Neural cell (in vitro differentiated cells): ENCODE measurements at regions not wholly inside any gene's neighbourhood (a gene's known extent, or its start where the extent isn't known, plus 50 kb on each side); places are given as distances from the start of the nearest gene placed in this dataset.

Experiments used
- EZH2 ChIP-seq: fragments of 200-600, 300-800 bp; shearing (Covaris generic), sonication (generic); IDR thresholded peaks from 2 replicates; pipeline ENCODE4 v1.6.1; 2014; ENCODE audit warnings: antibody characterized with exemption, low read length, borderline replicate concordance, mild to moderate bottlenecking; ENCODE audit not compliant: insufficient read depth, poor library complexity, severe bottlenecking
- TF ChIP-seq, protein P1 (sequence below): fragments of 450-650 bp; IDR thresholded peaks from 2 replicates; pipeline ENCODE4 v1.5.1; 2014; ENCODE audit warnings: antibody characterized with exemption, mild to moderate bottlenecking, moderate library complexity; ENCODE audit not compliant: poor library complexity, severe bottlenecking

DNA sequence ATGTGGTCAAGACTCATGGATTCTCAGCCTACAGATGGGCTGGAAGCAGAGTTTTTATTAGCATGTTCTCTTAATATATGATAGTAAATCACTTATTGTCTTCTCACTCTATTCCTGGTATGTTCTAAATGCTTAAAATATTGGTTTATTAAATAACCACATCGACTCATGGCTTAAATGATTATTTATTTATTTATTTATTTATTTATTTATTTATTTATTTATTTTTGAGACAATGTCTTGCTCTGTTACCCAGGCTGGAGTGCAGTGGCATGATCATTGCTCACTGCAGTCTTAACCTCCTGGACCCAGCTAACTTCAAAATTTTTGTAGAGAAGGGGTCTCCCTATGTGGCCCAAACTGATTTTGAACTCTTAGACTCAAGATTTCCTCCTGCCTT is 457.2 kb upstream of the TNC start:
- TF ChIP-seq, protein P1, sequence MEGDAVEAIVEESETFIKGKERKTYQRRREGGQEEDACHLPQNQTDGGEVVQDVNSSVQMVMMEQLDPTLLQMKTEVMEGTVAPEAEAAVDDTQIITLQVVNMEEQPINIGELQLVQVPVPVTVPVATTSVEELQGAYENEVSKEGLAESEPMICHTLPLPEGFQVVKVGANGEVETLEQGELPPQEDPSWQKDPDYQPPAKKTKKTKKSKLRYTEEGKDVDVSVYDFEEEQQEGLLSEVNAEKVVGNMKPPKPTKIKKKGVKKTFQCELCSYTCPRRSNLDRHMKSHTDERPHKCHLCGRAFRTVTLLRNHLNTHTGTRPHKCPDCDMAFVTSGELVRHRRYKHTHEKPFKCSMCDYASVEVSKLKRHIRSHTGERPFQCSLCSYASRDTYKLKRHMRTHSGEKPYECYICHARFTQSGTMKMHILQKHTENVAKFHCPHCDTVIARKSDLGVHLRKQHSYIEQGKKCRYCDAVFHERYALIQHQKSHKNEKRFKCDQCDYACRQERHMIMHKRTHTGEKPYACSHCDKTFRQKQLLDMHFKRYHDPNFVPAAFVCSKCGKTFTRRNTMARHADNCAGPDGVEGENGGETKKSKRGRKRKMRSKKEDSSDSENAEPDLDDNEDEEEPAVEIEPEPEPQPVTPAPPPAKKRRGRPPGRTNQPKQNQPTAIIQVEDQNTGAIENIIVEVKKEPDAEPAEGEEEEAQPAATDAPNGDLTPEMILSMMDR = no peak
- TF ChIP-seq EZH2 = no peak
